Hepatocyte (in vitro differentiated cells): ENCODE measurements at regions not wholly inside any gene's neighbourhood (a gene's known extent, or its start where the extent isn't known, plus 50 kb on each side); places are given as distances from the start of the nearest gene placed in this dataset.

Source experiments
- EZH2 ChIP-seq: fragments of 200-600 bp; sonication (generic); IDR thresholded peaks from 2 replicates; pipeline ENCODE4 v1.6.1; 2016; ENCODE audit warnings: antibody characterized with exemption, mild to moderate bottlenecking, borderline replicate concordance
- TF ChIP-seq, protein P1 (sequence below): fragments of 200-600 bp; sonication (generic); IDR thresholded peaks from 2 replicates; pipeline ENCODE4 v1.5.1; 2016; ENCODE audit warnings: antibody characterized with exemption, mild to moderate bottlenecking; ENCODE audit not compliant: poor library complexity

DNA sequence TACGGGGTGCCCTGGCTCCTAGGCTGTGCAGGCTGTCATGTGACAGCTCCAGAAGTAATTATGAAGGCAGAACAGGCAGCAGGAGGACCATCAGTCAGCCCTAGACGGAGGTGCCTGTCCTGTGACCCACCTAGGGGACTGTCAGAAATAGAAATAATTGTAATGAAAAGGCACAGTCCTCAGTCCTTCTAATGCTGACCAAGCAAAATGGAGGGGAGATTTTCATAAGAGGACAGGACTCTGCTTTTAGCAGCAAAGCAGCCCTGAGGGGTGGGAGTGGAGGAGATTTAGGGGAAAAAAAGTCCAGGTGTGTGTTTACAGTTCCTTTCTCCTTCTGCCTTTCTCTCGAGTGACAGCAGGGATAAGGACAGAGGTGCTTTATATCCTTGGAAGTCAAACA lies 108.3 kb upstream of the KIRREL3 start:
- TF ChIP-seq EZH2: no peak
- TF ChIP-seq, protein P1, sequence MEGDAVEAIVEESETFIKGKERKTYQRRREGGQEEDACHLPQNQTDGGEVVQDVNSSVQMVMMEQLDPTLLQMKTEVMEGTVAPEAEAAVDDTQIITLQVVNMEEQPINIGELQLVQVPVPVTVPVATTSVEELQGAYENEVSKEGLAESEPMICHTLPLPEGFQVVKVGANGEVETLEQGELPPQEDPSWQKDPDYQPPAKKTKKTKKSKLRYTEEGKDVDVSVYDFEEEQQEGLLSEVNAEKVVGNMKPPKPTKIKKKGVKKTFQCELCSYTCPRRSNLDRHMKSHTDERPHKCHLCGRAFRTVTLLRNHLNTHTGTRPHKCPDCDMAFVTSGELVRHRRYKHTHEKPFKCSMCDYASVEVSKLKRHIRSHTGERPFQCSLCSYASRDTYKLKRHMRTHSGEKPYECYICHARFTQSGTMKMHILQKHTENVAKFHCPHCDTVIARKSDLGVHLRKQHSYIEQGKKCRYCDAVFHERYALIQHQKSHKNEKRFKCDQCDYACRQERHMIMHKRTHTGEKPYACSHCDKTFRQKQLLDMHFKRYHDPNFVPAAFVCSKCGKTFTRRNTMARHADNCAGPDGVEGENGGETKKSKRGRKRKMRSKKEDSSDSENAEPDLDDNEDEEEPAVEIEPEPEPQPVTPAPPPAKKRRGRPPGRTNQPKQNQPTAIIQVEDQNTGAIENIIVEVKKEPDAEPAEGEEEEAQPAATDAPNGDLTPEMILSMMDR: no peak
